ENCODE measurements at regions not wholly inside any gene's neighbourhood (a gene's known extent, or its start where the extent isn't known, plus 50 kb on each side); places are given as distances from the start of the nearest gene placed in this dataset.

DNA sequence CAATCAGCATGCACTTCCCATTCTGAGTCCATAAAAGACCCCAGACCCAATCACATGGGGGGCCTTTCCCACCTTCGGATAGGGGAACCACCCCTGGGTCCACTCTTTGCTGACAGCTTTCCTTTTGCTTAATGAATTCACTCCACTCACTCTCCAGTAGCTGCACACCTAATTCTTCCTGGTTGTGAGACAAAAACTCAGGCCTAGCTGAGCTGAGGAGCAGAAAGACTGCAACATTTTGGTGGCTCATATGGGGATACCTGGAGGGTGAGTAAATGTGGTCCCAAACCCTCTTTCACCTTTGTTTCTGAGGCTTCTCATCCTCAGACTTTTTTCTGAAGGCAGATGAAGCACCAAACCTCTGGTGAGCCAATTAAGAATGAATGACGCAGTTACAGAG, 138.1 kb downstream of the WDR11 start:
- in situ Hi-C loops (cut with HindIII; ENCODE audit: low pct_ligation_motif_present, low sequenced_read_pairs): no loop called here
- DNase-seq: no peak
- TF ChIP-seq, protein P1, sequence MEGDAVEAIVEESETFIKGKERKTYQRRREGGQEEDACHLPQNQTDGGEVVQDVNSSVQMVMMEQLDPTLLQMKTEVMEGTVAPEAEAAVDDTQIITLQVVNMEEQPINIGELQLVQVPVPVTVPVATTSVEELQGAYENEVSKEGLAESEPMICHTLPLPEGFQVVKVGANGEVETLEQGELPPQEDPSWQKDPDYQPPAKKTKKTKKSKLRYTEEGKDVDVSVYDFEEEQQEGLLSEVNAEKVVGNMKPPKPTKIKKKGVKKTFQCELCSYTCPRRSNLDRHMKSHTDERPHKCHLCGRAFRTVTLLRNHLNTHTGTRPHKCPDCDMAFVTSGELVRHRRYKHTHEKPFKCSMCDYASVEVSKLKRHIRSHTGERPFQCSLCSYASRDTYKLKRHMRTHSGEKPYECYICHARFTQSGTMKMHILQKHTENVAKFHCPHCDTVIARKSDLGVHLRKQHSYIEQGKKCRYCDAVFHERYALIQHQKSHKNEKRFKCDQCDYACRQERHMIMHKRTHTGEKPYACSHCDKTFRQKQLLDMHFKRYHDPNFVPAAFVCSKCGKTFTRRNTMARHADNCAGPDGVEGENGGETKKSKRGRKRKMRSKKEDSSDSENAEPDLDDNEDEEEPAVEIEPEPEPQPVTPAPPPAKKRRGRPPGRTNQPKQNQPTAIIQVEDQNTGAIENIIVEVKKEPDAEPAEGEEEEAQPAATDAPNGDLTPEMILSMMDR (IDR thresholded peaks at IDR 0.05; ENCODE audit: low read depth, low read length, missing control alignments): no peak

DNA sequence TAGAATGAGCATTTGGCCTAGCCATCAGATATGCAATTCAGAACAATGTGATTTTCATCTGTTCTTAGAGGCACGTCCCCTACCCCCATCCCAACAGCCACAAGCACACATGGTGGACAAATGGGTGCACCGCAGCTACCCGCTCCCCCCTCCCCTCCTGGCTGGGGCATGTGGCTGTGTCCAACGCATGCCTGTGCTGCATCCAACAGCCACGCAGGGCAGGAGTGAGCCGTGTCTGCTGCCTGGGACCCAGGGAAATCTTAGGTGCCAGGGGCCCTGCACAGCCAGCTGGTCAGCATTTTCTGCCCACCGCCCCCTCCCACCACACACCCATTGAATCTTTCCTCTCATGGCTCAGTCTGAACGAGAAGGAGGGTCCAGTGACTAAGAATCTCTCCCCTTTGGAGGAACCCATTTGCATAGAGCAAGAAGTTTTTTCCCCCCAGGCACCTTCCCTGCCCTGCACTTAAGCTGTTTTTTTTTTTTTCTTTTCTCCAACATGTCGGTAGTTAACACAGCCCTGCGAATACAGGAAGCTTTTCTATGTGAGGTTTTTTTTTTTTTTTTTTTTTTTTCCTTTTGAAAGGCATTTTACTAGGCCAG, 138.9 kb downstream of the WDR11 start:
- DNase-seq: no peak
- Histone ChIP-seq H3K27ac (no peak overlapping the region), H3K27me3 (replicated peaks) (no peaks in the 10 kb centered on the region), H3K4me3 (ENCODE audit: low read depth, low read length) (no peak overlapping the region), H3K36me3 (replicated peaks) (no peaks in the 10 kb centered on the region)
- TF ChIP-seq, protein P1 (IDR thresholded peaks at IDR 0.05; ENCODE audit: low read depth, low read length, missing control alignments): no peak
- in situ Hi-C loops (cut with HindIII; ENCODE audit: low pct_ligation_motif_present, low sequenced_read_pairs): no loop called here

More for the DNA sequence above, 138.1 kb downstream of the WDR11 start:
- Histone ChIP-seq H3K36me3 (replicated peaks) (no peaks in the 10 kb centered on the region), H3K27ac (no peak overlapping the region), H3K27me3 (replicated peaks) (no peaks in the 10 kb centered on the region), H3K4me3 (ENCODE audit: low read depth, low read length) (no peak overlapping the region)

DNA sequence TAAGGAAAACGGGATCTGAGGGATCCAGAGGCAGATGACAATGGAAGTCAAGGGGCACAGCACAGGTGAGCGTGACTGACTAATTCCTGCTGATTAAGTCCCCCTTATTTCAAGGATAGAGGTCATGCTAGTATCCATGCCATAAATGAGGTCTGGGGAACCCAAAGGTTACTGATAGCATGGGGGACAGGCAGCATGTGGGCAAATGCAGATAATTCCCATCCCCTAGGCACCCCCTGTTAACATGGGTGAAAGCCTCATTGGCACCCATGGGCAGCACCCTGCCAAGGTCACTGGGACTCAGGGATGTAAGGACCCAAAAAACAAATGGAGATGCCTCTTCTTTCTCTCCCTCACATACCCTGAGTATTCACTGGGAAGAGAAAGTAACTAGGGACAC, 139.7 kb downstream of the WDR11 start:
- H3K36me3 ChIP-seq (replicated peaks): no peaks in the 10 kb centered on the region
- no peak for DNase-seq

DNA sequence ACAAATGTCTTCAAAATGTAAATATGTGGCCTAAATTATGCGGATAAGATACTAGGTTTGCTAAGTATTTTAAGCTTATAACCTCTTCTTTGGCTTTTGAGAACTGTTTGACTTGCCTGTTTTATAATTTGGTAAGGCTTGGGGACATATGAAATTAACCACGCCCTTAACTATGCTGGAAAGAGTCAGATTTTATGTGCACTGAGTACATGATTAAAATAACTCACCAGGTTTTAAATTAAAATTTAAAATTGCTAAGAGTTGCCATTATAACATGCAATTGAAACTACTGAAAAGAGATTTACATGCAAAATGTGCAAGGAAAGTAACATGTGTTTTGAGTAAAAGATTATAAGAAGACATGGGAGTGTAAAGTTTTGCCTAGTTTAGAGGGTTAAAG, 141.9 kb downstream of the WDR11 start:
- Histone ChIP-seq H3K4me3 (ENCODE audit: low read depth, low read length) (no peak overlapping the region), H3K36me3 (replicated peaks) (no peaks in the 10 kb centered on the region), H3K27me3 (replicated peaks) (no peaks in the 10 kb centered on the region), H3K27ac (no peak overlapping the region)
- in situ Hi-C loops (cut with HindIII; ENCODE audit: low pct_ligation_motif_present, low sequenced_read_pairs): no loop called here
- TF ChIP-seq, protein P1 (IDR thresholded peaks at IDR 0.05; ENCODE audit: low read depth, low read length, missing control alignments): no peak
- no peak for DNase-seq

More for the DNA sequence above, 139.7 kb downstream of the WDR11 start:
- no peak overlapping the region for H3K27ac ChIP-seq
- in situ Hi-C loops (cut with HindIII; ENCODE audit: low pct_ligation_motif_present, low sequenced_read_pairs): no loop called here
- no peaks in the 10 kb centered on the region for H3K27me3 ChIP-seq (replicated peaks)
- TF ChIP-seq, protein P1 (IDR thresholded peaks at IDR 0.05; ENCODE audit: low read depth, low read length, missing control alignments): no peak
- H3K4me3 ChIP-seq (ENCODE audit: low read depth, low read length): no peak overlapping the region

DNA sequence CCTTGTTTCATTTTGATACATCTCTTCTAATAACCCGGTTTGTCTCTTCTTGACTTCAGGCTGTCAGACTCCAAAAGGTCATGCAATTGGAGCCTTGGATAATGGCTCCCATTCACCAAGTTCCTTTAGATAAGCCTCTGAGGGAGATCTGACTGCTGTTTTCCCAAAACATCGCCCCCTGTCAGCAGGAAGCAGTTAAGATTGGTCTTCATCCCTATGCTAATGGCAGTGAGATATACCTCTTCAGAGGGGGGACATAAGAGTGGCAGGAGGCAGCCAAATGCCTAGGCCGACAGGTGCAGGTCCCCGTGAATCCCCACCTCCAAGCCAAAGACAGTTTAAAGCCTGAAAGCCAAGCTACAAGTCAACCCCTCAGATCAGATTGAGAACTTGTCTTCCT, 144.6 kb downstream of the WDR11 start:
- no peaks in the 10 kb centered on the region for H3K36me3 ChIP-seq (replicated peaks)
- no peak for DNase-seq
- no peak overlapping the region for H3K27ac ChIP-seq
- H3K27me3 ChIP-seq (replicated peaks): no peaks in the 10 kb centered on the region
- in situ Hi-C loops (cut with HindIII; ENCODE audit: low pct_ligation_motif_present, low sequenced_read_pairs): no loop called here
- TF ChIP-seq, protein P1 (IDR thresholded peaks at IDR 0.05; ENCODE audit: low read depth, low read length, missing control alignments): no peak
- H3K4me3 ChIP-seq (ENCODE audit: low read depth, low read length): no peak overlapping the region

DNA sequence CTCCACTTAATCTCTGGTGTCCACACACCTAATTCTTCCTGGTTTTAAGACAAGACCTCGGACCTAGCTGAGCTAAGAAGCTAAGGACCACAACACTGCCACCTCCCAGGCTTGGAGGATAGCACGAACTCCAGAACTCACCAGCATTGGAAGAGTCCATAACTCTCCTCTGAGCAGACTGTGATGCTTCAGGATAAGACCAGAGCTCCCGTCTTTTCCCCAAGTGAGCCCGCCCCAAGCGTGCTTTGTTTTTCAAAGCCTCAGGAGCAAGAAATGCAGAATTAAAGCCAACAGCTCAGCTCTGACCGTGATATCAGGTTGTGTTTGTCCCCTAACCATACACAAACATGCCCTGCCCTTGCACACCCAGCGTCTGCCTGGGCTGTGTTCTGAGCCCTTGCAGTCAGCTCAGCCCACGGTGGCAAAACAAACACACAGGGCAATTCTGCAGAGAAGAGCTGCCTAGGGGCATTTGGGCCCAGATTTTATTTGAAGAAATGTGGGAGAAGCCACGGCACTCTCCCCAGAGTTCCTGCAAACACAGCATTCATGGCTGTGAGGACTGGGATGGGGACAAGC, 145.4 kb downstream of the WDR11 start:
- TF ChIP-seq, protein P1 (IDR thresholded peaks at IDR 0.05; ENCODE audit: low read depth, low read length, missing control alignments): no peak
- no peaks in the 10 kb centered on the region for H3K36me3 ChIP-seq (replicated peaks)
- in situ Hi-C loops (cut with HindIII; ENCODE audit: low pct_ligation_motif_present, low sequenced_read_pairs): no loop called here
- no peak overlapping the region for H3K27ac ChIP-seq
- no peak overlapping the region for H3K4me3 ChIP-seq (ENCODE audit: low read depth, low read length)
- H3K27me3 ChIP-seq (replicated peaks): no peaks in the 10 kb centered on the region
- DNase-seq: no peak
